IMR-90 (cell line): ENCODE measurements at regions not wholly inside any gene's neighbourhood (a gene's known extent, or its start where the extent isn't known, plus 50 kb on each side); places are given as distances from the start of the nearest gene placed in this dataset.

Source experiments
- ATAC-seq: fragments of 200-7000 bp; cut with Tn5 transposase; 2 replicates; pipeline ENCODE4 v1.9.1; 2020; ENCODE audit warnings: low read depth, mild to moderate bottlenecking, moderate library complexity
- BruUV-seq: library from RNA; stranded (reverse); fragments of 400-500 nt; replicated peaks from 2 replicates; lab custom pipeline; 2021; lab: Mats Ljungman, UMichigan
- CTCF ChIA-PET: fragments of 300-600 bp; formaldehyde crosslinking; extraction: SDS; loops from one replicate; lab custom pipeline; 2021; ENCODE audit warnings: antibody characterized with exemption; lab: Yijun Ruan, JAX
- POLR2A ChIA-PET: fragments of 300-600 bp; sonication (Branson Sonifier 250); formaldehyde crosslinking; loops from one replicate; lab custom pipeline; 2022; ENCODE audit warnings: antibody characterized with exemption; ENCODE audit not compliant: unreplicated experiment; lab: Charles Lee
- DNase-seq: peaks from one replicate; pipeline ENCODE4 v3.0.0; 2013
- H2AFZ ChIP-seq: replicated peaks from 2 replicates; pipeline ENCODE3; 2013; ENCODE audit warnings: low read length, mild to moderate bottlenecking; ENCODE audit not compliant: poor library complexity
- H2AK5ac ChIP-seq: 2 replicates; pipeline ENCODE4 v1.6.1; 2013; ENCODE audit warnings: low read depth, low read length, inconsistent platforms
- H2AK9ac ChIP-seq: replicated peaks from 2 replicates; pipeline ENCODE3; 2013; ENCODE audit warnings: mild to moderate bottlenecking, low read depth, low read length, moderate library complexity; ENCODE audit not compliant: poor library complexity
- H2BK120ac ChIP-seq: 2 replicates; pipeline ENCODE4 v1.6.1; 2013; ENCODE audit warnings: low read depth, low read length, inconsistent platforms
- H2BK15ac ChIP-seq: 3 replicates; pipeline ENCODE4 v1.6.1; 2013; ENCODE audit warnings: low read depth, low read length, inconsistent platforms
- H2BK20ac ChIP-seq: 2 replicates; pipeline ENCODE4 v1.6.1; 2013; ENCODE audit warnings: low read depth, mild to moderate bottlenecking, inconsistent platforms, low read length, moderate library complexity
- H2BK5ac ChIP-seq: 2 replicates; pipeline ENCODE4 v1.6.1; 2013; ENCODE audit warnings: mild to moderate bottlenecking, low read depth, low read length, inconsistent platforms; ENCODE audit not compliant: poor library complexity, severe bottlenecking
- H3K14ac ChIP-seq: replicated peaks from 2 replicates; pipeline ENCODE4 v1.6.1; 2013; ENCODE audit warnings: low read depth, low read length, inconsistent platforms
- H3K18ac ChIP-seq: 2 replicates; pipeline ENCODE4 v1.6.1; 2013; ENCODE audit warnings: low read depth, low read length, control low read depth
- H3K23ac ChIP-seq: 2 replicates; pipeline ENCODE4 v1.6.1; 2013; ENCODE audit warnings: low read depth, low read length, inconsistent platforms
- H3K27ac ChIP-seq: 2 replicates; pipeline ENCODE4 v1.5.1; 2013; ENCODE audit warnings: mild to moderate bottlenecking, control low read depth, low read length; ENCODE audit not compliant: insufficient read depth
- H3K27me3 ChIP-seq: 2 replicates; pipeline ENCODE4 v1.6.1; 2013; ENCODE audit warnings: low read length; ENCODE audit not compliant: control insufficient read depth, insufficient read depth
- H3K36me3 ChIP-seq: 2 replicates; pipeline ENCODE4 v1.6.1; 2013; ENCODE audit warnings: low read length, mixed read lengths; ENCODE audit not compliant: control insufficient read depth, insufficient read depth
- H3K4ac ChIP-seq: 2 replicates; pipeline ENCODE4 v1.6.1; 2013; ENCODE audit warnings: low read depth, low read length, inconsistent platforms
- H3K4me1 ChIP-seq: 2 replicates; pipeline ENCODE4 v1.6.1; 2013; ENCODE audit warnings: low read length, mixed read lengths; ENCODE audit not compliant: control insufficient read depth, insufficient read depth
- H3K4me2 ChIP-seq: 2 replicates; pipeline ENCODE4 v1.6.1; 2013; ENCODE audit warnings: low read depth, mild to moderate bottlenecking, control low read depth, low read length, moderate library complexity
- H3K4me3 ChIP-seq: 2 replicates; pipeline ENCODE4 v1.5.1; 2013; ENCODE audit warnings: low read depth, mild to moderate bottlenecking, control low read depth, low read length, moderate library complexity; ENCODE audit not compliant: insufficient read depth
- H3K56ac ChIP-seq: 2 replicates; pipeline ENCODE4 v1.6.1; 2013; ENCODE audit warnings: low read length, inconsistent platforms; ENCODE audit not compliant: insufficient read depth; ENCODE audit errors: extremely low read depth
- H3K79me1 ChIP-seq, 2 experiments: 2 replicates each; pipeline ENCODE4 v1.6.1; 2013; ENCODE audit warnings: low read length in 2 of 2, inconsistent platforms in 1 of 2, low read depth in 1 of 2
- H3K9ac ChIP-seq: 2 replicates; pipeline ENCODE4 v1.6.1; 2013; ENCODE audit warnings: low read depth, low read length, control low read depth
- H3K9me1 ChIP-seq: 2 replicates; pipeline ENCODE4 v1.6.1; 2013; ENCODE audit warnings: low read length, inconsistent platforms; ENCODE audit not compliant: insufficient read depth
- H3K9me3 ChIP-seq: 2 replicates; pipeline ENCODE4 v1.6.1; 2013; ENCODE audit warnings: low read length; ENCODE audit not compliant: control insufficient read depth, insufficient read depth
- H4K20me1 ChIP-seq: 2 replicates; pipeline ENCODE4 v1.6.1; 2013; ENCODE audit warnings: low read length, inconsistent platforms; ENCODE audit not compliant: insufficient read depth
- H4K5ac ChIP-seq: 2 replicates; pipeline ENCODE4 v1.6.1; 2013; ENCODE audit warnings: mild to moderate bottlenecking, low read depth, low read length, control low read depth
- H4K8ac ChIP-seq, 2 experiments: 2 replicates each; pipeline ENCODE4 v1.6.1; 2013; ENCODE audit warnings: low read depth in 2 of 2, low read length in 2 of 2, control low read depth in 1 of 2, inconsistent platforms in 1 of 2
- H4K91ac ChIP-seq: 2 replicates; pipeline ENCODE4 v1.6.1; 2013; ENCODE audit warnings: low read depth, low read length, inconsistent platforms; ENCODE audit not compliant: insufficient read depth
- BHLHE40 ChIP-seq: fragments of 150-350 bp; IDR thresholded peaks from 2 replicates; pipeline ENCODE4 v1.6.1; 2016; ENCODE audit warnings: mild to moderate bottlenecking, low read depth, low read length
- CEBPB ChIP-seq: IDR thresholded peaks from 2 replicates; pipeline ENCODE4 v1.6.1; 2012; ENCODE audit warnings: low read depth, low read length, improper control_type of control experiment
- CHD1 ChIP-seq: IDR thresholded peaks from 2 replicates; pipeline ENCODE4 v1.6.1; 2012; ENCODE audit warnings: low read depth, low read length, improper control_type of control experiment
- FOS ChIP-seq: fragments of 150-350 bp; IDR thresholded peaks from 2 replicates; pipeline ENCODE4 v1.6.1; 2016; ENCODE audit warnings: low read depth, low read length
- MAFK ChIP-seq: IDR thresholded peaks from 2 replicates; pipeline ENCODE4 v1.6.1; 2012; ENCODE audit warnings: low read depth, low read length, improper control_type of control experiment
- MAZ ChIP-seq: IDR thresholded peaks from 2 replicates; pipeline ENCODE4 v1.6.1; 2012; ENCODE audit warnings: low read depth, mild to moderate bottlenecking, low read length, improper control_type of control experiment, moderate library complexity, borderline replicate concordance
- MXI1 ChIP-seq: IDR thresholded peaks from 2 replicates; pipeline ENCODE4 v1.6.1; 2012; ENCODE audit warnings: low read depth, mild to moderate bottlenecking, low read length, moderate library complexity, borderline replicate concordance
- NFE2L2 ChIP-seq: fragments of 150-350 bp; IDR thresholded peaks from 2 replicates; pipeline ENCODE4 v1.6.1; 2016; ENCODE audit warnings: low read depth, mild to moderate bottlenecking, low read length
- POLR2A ChIP-seq: IDR thresholded peaks from 2 replicates; pipeline ENCODE4 v1.6.1; 2012; ENCODE audit warnings: mild to moderate bottlenecking, low read depth, low read length
- RAD21 ChIP-seq: IDR thresholded peaks from 2 replicates; pipeline ENCODE4 v1.6.1; 2012; ENCODE audit warnings: low read length, improper control_type of control experiment
- RCOR1 ChIP-seq: IDR thresholded peaks from 2 replicates; pipeline ENCODE4 v1.6.1; 2012; ENCODE audit warnings: mild to moderate bottlenecking, low read length, improper control_type of control experiment; ENCODE audit not compliant: insufficient replicate concordance
- RFX5 ChIP-seq: IDR thresholded peaks from 2 replicates; pipeline ENCODE4 v1.8.0; 2012; ENCODE audit warnings: low read depth, mild to moderate bottlenecking, low read length, moderate library complexity
- SMC3 ChIP-seq: fragments of 150-350 bp; IDR thresholded peaks from 2 replicates; pipeline ENCODE4 v1.6.1; 2016; ENCODE audit warnings: low read depth, mild to moderate bottlenecking, antibody characterized with exemption, low read length, moderate library complexity
- WGBS, 2 experiments: methylation state at CpG; one replicate each; pipeline versions ENCODE4 v1.1.5 to v1.1.7; 2013; ENCODE audit warnings: missing lambda C conversion rate in 2 of 2; ENCODE audit not compliant: insufficient read length in 1 of 2; ENCODE audit errors: extremely low coverage in 2 of 2; 5-methylcytosine and 5-hydroxymethylcytosine counted together
- dilution Hi-C: fragments of 300-500 bp; cut with HindIII; formaldehyde crosslinking; loops from one replicate; pipeline ENCODE4 v1.14.3; 2018; ENCODE audit warnings: low sequenced_read_pairs; ENCODE audit not compliant: unreplicated experiment
- in situ Hi-C: fragments of 300-500 bp; cut with MboI; formaldehyde crosslinking; loops from 3 replicates; pipeline ENCODE4 v1.14.3; 2019; ENCODE audit warnings: low sequenced_read_pairs, inconsistent platforms, mixed read lengths
- intact Hi-C: fragments of 100-400 bp; cut with micrococcal nuclease; formaldehyde crosslinking; loops from 2 replicates; pipeline ENCODE4 v1.10.0; 2022
- TF ChIP-seq, protein P1 (sequence below): fragments of 150-350 bp; IDR thresholded peaks from 2 replicates; pipeline ENCODE4 v1.6.1; 2017; ENCODE audit warnings: mild to moderate bottlenecking, antibody characterized with exemption, low read length, low read depth
- TF ChIP-seq, protein P2 (sequence below): fragments of 150-350 bp; IDR thresholded peaks from 2 replicates; pipeline ENCODE4 v1.6.1; 2016; ENCODE audit warnings: low read depth, mild to moderate bottlenecking, low read length, moderate library complexity, borderline replicate concordance
- TF ChIP-seq, protein P3 (sequence below): conservative IDR thresholded peaks from 2 replicates; pipeline ENCODE4 v1.5.1; 2012; ENCODE audit warnings: mild to moderate bottlenecking, low read depth, low read length, improper control_type of control experiment

DNA sequence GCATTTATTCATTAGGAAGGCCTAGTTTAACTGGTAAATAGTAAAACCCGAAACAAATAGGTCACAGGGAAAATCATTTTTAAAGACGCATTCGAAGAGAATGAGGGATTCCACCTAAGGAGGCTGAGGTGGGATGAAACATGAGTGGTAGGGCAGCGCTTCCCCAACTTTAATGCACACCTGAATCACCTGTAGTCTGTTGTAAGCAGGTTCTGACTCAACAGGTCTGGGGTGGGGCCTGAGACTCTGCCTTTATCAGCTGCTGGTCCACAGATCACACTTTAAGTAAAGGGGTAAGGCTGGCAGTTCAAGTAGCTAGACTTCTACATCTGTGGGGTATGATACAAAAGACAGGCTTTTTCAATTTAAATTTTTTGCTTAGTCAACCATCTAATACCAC, 223.5 kb upstream of the UBE2E2 start:
- no peaks in the 10 kb centered on the region for H3K79me1 ChIP-seq
- H3K9me3 ChIP-seq, result no peaks in the 10 kb centered on the region
- H4K8ac ChIP-seq, result no peak overlapping the region
- intact Hi-C loops, result no loop called here
- H2AK5ac ChIP-seq, result no peak overlapping the region
- H3K56ac ChIP-seq, result no peak overlapping the region
- H3K4me2 ChIP-seq, result no peak overlapping the region
- H3K4me3 ChIP-seq, result no peak overlapping the region
- ChIA-PET CTCF (no interaction called here), POLR2A (no interaction called here)
- no peak overlapping the region for H3K27ac ChIP-seq
- H3K36me3 ChIP-seq, result no peaks in the 10 kb centered on the region
- ATAC-seq (no peak), DNase-seq (no peak)
- no peak overlapping the region for H2BK15ac ChIP-seq
- TF ChIP-seq CHD1 (no peak), RCOR1 (no peak), MAFK (no peak), MAZ (no peak), RFX5 (no peak), BHLHE40 (no peak), MXI1 (no peak), RAD21 (no peak), NFE2L2 (no peak), SMC3 (no peak), POLR2A (no peak), FOS (no peak), CEBPB (no peak)
- TF ChIP-seq, protein P1, sequence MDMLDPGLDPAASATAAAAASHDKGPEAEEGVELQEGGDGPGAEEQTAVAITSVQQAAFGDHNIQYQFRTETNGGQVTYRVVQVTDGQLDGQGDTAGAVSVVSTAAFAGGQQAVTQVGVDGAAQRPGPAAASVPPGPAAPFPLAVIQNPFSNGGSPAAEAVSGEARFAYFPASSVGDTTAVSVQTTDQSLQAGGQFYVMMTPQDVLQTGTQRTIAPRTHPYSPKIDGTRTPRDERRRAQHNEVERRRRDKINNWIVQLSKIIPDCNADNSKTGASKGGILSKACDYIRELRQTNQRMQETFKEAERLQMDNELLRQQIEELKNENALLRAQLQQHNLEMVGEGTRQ, result no peak
- TF ChIP-seq, protein P2, sequence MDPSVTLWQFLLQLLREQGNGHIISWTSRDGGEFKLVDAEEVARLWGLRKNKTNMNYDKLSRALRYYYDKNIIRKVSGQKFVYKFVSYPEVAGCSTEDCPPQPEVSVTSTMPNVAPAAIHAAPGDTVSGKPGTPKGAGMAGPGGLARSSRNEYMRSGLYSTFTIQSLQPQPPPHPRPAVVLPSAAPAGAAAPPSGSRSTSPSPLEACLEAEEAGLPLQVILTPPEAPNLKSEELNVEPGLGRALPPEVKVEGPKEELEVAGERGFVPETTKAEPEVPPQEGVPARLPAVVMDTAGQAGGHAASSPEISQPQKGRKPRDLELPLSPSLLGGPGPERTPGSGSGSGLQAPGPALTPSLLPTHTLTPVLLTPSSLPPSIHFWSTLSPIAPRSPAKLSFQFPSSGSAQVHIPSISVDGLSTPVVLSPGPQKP, result no peak
- TF ChIP-seq, protein P3, sequence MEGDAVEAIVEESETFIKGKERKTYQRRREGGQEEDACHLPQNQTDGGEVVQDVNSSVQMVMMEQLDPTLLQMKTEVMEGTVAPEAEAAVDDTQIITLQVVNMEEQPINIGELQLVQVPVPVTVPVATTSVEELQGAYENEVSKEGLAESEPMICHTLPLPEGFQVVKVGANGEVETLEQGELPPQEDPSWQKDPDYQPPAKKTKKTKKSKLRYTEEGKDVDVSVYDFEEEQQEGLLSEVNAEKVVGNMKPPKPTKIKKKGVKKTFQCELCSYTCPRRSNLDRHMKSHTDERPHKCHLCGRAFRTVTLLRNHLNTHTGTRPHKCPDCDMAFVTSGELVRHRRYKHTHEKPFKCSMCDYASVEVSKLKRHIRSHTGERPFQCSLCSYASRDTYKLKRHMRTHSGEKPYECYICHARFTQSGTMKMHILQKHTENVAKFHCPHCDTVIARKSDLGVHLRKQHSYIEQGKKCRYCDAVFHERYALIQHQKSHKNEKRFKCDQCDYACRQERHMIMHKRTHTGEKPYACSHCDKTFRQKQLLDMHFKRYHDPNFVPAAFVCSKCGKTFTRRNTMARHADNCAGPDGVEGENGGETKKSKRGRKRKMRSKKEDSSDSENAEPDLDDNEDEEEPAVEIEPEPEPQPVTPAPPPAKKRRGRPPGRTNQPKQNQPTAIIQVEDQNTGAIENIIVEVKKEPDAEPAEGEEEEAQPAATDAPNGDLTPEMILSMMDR, result no peak
- no peaks in the 10 kb centered on the region; the same call in 1 of the 2 replicates for H3K27me3 ChIP-seq
- WGBS, 2 experiments, result no CpG with 5 or more reads among the region's 4 CpGs
- H4K5ac ChIP-seq, result no peak overlapping the region
- no peak overlapping the region for H2BK120ac ChIP-seq
- no peak overlapping the region for H3K23ac ChIP-seq
- no peaks in the 10 kb centered on the region for H3K9me1 ChIP-seq
- BruUV-seq, result no TSS peak
- in situ Hi-C loops, result no loop called here
- dilution Hi-C loops, result no loop called here
- no peaks in the 10 kb centered on the region for H3K4me1 ChIP-seq
- no peak overlapping the region for H2BK20ac ChIP-seq
- H3K18ac ChIP-seq, result no peak overlapping the region
- no peak overlapping the region for H2AK9ac ChIP-seq
- no peak overlapping the region for H2AFZ ChIP-seq
- H2BK5ac ChIP-seq, result no peak overlapping the region
- no peak overlapping the region for H3K9ac ChIP-seq
- no peak overlapping the region for H3K14ac ChIP-seq
- H4K20me1 ChIP-seq, result no peaks in the 10 kb centered on the region
- H4K91ac ChIP-seq, result no peak overlapping the region
- H3K4ac ChIP-seq, result no peak overlapping the region
